Right lobe of liver (tissue), 4 donors: ENCODE measurements at regions not wholly inside any gene's neighbourhood (a gene's known extent, or its start where the extent isn't known, plus 50 kb on each side); places are given as distances from the start of the nearest gene placed in this dataset.

Experiments
- POLR2A ChIP-seq: fragments of 450-650 bp; IDR thresholded peaks from one replicate; pipeline ENCODE4 v1.6.1; 2017; ENCODE audit warnings: antibody characterized with exemption, mild to moderate bottlenecking
- TF ChIP-seq, protein P1 (sequence below), 4 donors: fragments of 200-600 bp in 3 of 4; fragments of 450-650 bp in 1 of 4; IDR thresholded peaks; one replicate each; pipeline versions ENCODE4 v1.5.1 to v1.8.0; 2016 to 2022; ENCODE audit warnings: antibody characterized with exemption in 4 of 4, mild to moderate bottlenecking in 2 of 4
- donor health status: DM: no; HTN: no; CAD: no.
- donor health status: DM: no; HTN: no; CAD: no.
- donor health status: DM: no; HTN: yes; CAD: no.

DNA sequence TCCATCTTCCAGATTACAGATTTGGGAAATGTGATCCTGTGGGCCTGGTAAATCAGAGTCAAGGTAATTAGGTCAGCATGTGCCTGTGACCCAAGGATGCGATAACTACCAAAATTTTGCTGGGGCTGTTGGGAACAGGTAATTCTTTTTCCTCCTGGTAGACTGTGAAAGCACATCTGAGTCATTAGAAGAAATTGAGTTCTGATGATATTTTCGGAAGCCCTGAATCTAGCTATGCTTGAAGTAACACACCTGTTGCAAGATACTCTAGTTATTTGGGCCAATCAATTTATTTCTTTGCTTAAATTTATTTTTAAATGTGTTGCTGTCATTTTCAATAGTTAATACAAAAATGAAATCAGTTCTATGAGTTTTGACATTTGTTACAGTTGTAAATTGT is 903.6 kb downstream of the RPA4 start:
- TF ChIP-seq, protein P1, sequence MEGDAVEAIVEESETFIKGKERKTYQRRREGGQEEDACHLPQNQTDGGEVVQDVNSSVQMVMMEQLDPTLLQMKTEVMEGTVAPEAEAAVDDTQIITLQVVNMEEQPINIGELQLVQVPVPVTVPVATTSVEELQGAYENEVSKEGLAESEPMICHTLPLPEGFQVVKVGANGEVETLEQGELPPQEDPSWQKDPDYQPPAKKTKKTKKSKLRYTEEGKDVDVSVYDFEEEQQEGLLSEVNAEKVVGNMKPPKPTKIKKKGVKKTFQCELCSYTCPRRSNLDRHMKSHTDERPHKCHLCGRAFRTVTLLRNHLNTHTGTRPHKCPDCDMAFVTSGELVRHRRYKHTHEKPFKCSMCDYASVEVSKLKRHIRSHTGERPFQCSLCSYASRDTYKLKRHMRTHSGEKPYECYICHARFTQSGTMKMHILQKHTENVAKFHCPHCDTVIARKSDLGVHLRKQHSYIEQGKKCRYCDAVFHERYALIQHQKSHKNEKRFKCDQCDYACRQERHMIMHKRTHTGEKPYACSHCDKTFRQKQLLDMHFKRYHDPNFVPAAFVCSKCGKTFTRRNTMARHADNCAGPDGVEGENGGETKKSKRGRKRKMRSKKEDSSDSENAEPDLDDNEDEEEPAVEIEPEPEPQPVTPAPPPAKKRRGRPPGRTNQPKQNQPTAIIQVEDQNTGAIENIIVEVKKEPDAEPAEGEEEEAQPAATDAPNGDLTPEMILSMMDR (IDR thresholded peaks at IDR 0.05), result no peak
- TF ChIP-seq POLR2A, result no peak
